ENCODE measurements at regions not wholly inside any gene's neighbourhood (a gene's known extent, or its start where the extent isn't known, plus 50 kb on each side); places are given as distances from the start of the nearest gene placed in this dataset.

- H3K27ac ChIP-seq (ENCODE audit: low read length): no peak overlapping the region
- no peaks in the 10 kb centered on the region for H3K79me2 ChIP-seq (ENCODE audit: low read length)
- ATAC-seq (no peak), DNase-seq (no peak)
- H3K9ac ChIP-seq (ENCODE audit: low read length): no peak overlapping the region
- H3F3A ChIP-seq (ENCODE audit: low read length, unreplicated experiment): no peaks in the 10 kb centered on the region
- no peak for TF ChIP-seq EZH2phosphoT487 (IDR thresholded peaks at IDR 0.05; ENCODE audit: borderline replicate concordance, low read length)
- no peak for TF ChIP-seq EZH2 (IDR thresholded peaks at IDR 0.05; ENCODE audit: low read length, unreplicated experiment)
- TF ChIP-seq, protein P1, sequence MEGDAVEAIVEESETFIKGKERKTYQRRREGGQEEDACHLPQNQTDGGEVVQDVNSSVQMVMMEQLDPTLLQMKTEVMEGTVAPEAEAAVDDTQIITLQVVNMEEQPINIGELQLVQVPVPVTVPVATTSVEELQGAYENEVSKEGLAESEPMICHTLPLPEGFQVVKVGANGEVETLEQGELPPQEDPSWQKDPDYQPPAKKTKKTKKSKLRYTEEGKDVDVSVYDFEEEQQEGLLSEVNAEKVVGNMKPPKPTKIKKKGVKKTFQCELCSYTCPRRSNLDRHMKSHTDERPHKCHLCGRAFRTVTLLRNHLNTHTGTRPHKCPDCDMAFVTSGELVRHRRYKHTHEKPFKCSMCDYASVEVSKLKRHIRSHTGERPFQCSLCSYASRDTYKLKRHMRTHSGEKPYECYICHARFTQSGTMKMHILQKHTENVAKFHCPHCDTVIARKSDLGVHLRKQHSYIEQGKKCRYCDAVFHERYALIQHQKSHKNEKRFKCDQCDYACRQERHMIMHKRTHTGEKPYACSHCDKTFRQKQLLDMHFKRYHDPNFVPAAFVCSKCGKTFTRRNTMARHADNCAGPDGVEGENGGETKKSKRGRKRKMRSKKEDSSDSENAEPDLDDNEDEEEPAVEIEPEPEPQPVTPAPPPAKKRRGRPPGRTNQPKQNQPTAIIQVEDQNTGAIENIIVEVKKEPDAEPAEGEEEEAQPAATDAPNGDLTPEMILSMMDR (conservative IDR thresholded peaks at IDR 0.05; ENCODE audit: low read depth, low read length): no peak
- no peak overlapping the region for H2AFZ ChIP-seq (ENCODE audit: low read length)
- intact Hi-C loops (cut with micrococcal nuclease): no loop called here
- ChIA-PET POLR2A (ENCODE audit: unreplicated experiment) (no interaction called here), CTCF (no interaction called here)
- H3K9me2 ChIP-seq (replicated peaks; ENCODE audit: low read length): no peaks in the 10 kb centered on the region
- H3K4me1 ChIP-seq (ENCODE audit: insufficient read depth, low read length): no peaks in the 10 kb centered on the region
- H3K4me3 ChIP-seq (ENCODE audit: low read length): no peak overlapping the region
- no peaks in the 10 kb centered on the region for H3K9me3 ChIP-seq (ENCODE audit: low read length)
- H4K20me1 ChIP-seq (ENCODE audit: low read length): no peaks in the 10 kb centered on the region
- H3K4me2 ChIP-seq (ENCODE audit: low read length): no peak overlapping the region
- no TSS peak for BruUV-seq (replicated peaks)
- peaks cover 9% of the 10 kb centered on the region for H3K27me3 ChIP-seq (ENCODE audit: low read length)
- no peaks in the 10 kb centered on the region for H3K36me3 ChIP-seq (ENCODE audit: low read depth, low read length)
Measured at GRCh38 chr10:128995676-128996075, 471.4 kb upstream of the MGMT start.

DNA sequence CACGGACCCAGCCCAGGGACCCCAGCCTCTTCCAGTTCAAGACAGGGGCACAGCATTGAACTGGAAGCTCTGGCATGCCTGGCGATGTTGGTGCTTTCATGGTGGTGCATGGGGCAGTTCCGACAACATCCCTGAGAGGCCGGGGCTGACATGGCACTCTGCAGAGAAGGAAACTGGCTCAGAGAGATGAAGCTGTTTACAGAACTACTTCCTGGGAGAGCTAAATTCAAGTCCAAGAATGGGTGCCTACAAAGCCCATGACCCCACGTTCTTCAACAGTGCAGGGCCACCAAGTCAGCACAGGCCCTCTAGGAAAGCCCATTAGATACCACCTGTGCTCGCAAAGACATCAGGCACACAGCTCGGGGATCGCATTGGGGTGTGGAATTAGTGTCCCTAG lies 470.9 kb upstream of the MGMT start:
- H3K9me2 ChIP-seq (replicated peaks; ENCODE audit: low read length): no peaks in the 10 kb centered on the region
- no peaks in the 10 kb centered on the region for H3K4me1 ChIP-seq (ENCODE audit: insufficient read depth, low read length)
- no peak for TF ChIP-seq EZH2 (IDR thresholded peaks at IDR 0.05; ENCODE audit: low read length, unreplicated experiment)
- TF ChIP-seq, protein P1 (conservative IDR thresholded peaks at IDR 0.05; ENCODE audit: low read depth, low read length): no peak
- TF ChIP-seq EZH2phosphoT487 (IDR thresholded peaks at IDR 0.05; ENCODE audit: borderline replicate concordance, low read length): no peak
- H3K9me3 ChIP-seq (ENCODE audit: low read length): no peaks in the 10 kb centered on the region
- no peak overlapping the region for H3K4me2 ChIP-seq (ENCODE audit: low read length)
- no TSS peak for BruUV-seq (replicated peaks)
- ATAC-seq (no peak), DNase-seq (no peak)
- H3K27me3 ChIP-seq (ENCODE audit: low read length): peaks cover 6% of the 10 kb centered on the region
- no peak overlapping the region for H2AFZ ChIP-seq (ENCODE audit: low read length)
- no peak overlapping the region for H3K4me3 ChIP-seq (ENCODE audit: low read length)
- CTCF ChIA-PET: no interaction called here
- H3F3A ChIP-seq (ENCODE audit: low read length, unreplicated experiment): no peaks in the 10 kb centered on the region
- no peak overlapping the region for H3K27ac ChIP-seq (ENCODE audit: low read length)
- no peaks in the 10 kb centered on the region for H4K20me1 ChIP-seq (ENCODE audit: low read length)
- intact Hi-C loops (cut with micrococcal nuclease): no loop called here
- POLR2A ChIA-PET (ENCODE audit: unreplicated experiment): no interaction called here
- H3K9ac ChIP-seq (ENCODE audit: low read length): no peak overlapping the region
- H3K79me2 ChIP-seq (ENCODE audit: low read length): no peaks in the 10 kb centered on the region
- no peaks in the 10 kb centered on the region for H3K36me3 ChIP-seq (ENCODE audit: low read depth, low read length)

GRCh38 chr10:128998101-128998805 lies 468.8 kb upstream of the MGMT start:
- H4K20me1 ChIP-seq (ENCODE audit: low read length): no peaks in the 10 kb centered on the region
- H3K27me3 ChIP-seq (ENCODE audit: low read length): no peaks in the 10 kb centered on the region
- no peaks in the 10 kb centered on the region for H3K79me2 ChIP-seq (ENCODE audit: low read length)
- DNase-seq (no peak), ATAC-seq (no peak)
- no peaks in the 10 kb centered on the region for H3K36me3 ChIP-seq (ENCODE audit: low read depth, low read length)
- H3K9ac ChIP-seq (ENCODE audit: low read length): no peak overlapping the region
- no peaks in the 10 kb centered on the region for H3K9me2 ChIP-seq (replicated peaks; ENCODE audit: low read length)
- no peaks in the 10 kb centered on the region for H3K9me3 ChIP-seq (ENCODE audit: low read length)
- H2AFZ ChIP-seq (ENCODE audit: low read length): no peak overlapping the region
- H3K4me3 ChIP-seq (ENCODE audit: low read length): no peak overlapping the region
- no peak overlapping the region for H3K4me2 ChIP-seq (ENCODE audit: low read length)
- ChIA-PET CTCF (no interaction called here), POLR2A (ENCODE audit: unreplicated experiment) (no interaction called here)
- BruUV-seq (replicated peaks): no TSS peak
- H3K4me1 ChIP-seq (ENCODE audit: insufficient read depth, low read length): no peaks in the 10 kb centered on the region
- H3F3A ChIP-seq (ENCODE audit: low read length, unreplicated experiment): no peaks in the 10 kb centered on the region
- H3K27ac ChIP-seq (ENCODE audit: low read length): no peak overlapping the region
- intact Hi-C loops (cut with micrococcal nuclease): no loop called here
- TF ChIP-seq, protein P1 (conservative IDR thresholded peaks at IDR 0.05; ENCODE audit: low read depth, low read length): no peak
- TF ChIP-seq EZH2 (IDR thresholded peaks at IDR 0.05; ENCODE audit: low read length, unreplicated experiment) (no peak), EZH2phosphoT487 (IDR thresholded peaks at IDR 0.05; ENCODE audit: borderline replicate concordance, low read length) (no peak)

Data from PC-3 (cell line).